Neural progenitor cell (in vitro differentiated cells): ENCODE measurements at regions not wholly inside any gene's neighbourhood (a gene's known extent, or its start where the extent isn't known, plus 50 kb on each side); places are given as distances from the start of the nearest gene placed in this dataset.

Source experiments
- CTCF ChIP-seq: fragments of 200-600 bp; sonication (generic); IDR thresholded peaks from 2 replicates; pipeline ENCODE4 v1.5.1; 2017; ENCODE audit warnings: antibody characterized with exemption, mild to moderate bottlenecking
- EZH2 ChIP-seq: fragments of 200-600 bp; sonication (generic); IDR thresholded peaks from 2 replicates; pipeline ENCODE4 v1.6.1; 2017; ENCODE audit warnings: antibody characterized with exemption, mild to moderate bottlenecking, moderate library complexity
- EZH2phosphoT487 ChIP-seq: fragments of 200-600 bp; sonication (generic); IDR thresholded peaks from 2 replicates; pipeline ENCODE4 v1.6.1; 2017; ENCODE audit warnings: antibody characterized with exemption

- no peak for TF ChIP-seq EZH2
- TF ChIP-seq CTCF = no peak
- TF ChIP-seq EZH2phosphoT487 = no peak
These were observed 1197.2 kb downstream of the SORCS1 start for GRCh38 chr10:105967256-105967655.
